ENCODE measurements at regions not wholly inside any gene's neighbourhood (a gene's known extent, or its start where the extent isn't known, plus 50 kb on each side); places are given as distances from the start of the nearest gene placed in this dataset.
A peak's percentile ranks its signal among the peaks of the same experiment; 100 is the strongest.

DNA sequence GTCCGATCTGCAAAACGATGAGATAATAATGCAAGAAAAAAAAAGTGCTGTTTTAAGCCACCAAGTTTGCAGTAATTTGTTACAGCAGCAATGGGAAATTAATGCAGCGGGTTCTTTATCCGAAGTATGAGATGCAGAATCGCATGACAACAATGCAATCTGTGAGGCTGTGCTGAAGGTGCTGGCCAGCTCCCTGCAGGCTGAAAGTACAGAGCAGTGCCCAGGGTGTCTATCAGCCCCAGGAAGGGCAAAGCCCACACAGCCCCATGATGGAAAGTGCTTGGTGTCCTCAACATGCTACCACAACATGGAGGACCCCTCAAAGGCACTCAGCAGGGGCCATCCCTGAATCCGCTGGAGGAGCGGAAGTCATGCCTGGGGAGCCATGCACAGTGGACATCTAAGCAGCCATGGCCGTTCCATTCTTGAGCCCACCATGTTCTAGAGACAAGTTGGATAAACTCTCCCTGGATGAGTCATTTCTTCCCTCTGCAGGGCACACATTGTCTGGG is 199.5 kb upstream of the PFKP start:
- no peaks in the 10 kb centered on the region for H3K36me3 ChIP-seq
- TF ChIP-seq, protein P1, sequence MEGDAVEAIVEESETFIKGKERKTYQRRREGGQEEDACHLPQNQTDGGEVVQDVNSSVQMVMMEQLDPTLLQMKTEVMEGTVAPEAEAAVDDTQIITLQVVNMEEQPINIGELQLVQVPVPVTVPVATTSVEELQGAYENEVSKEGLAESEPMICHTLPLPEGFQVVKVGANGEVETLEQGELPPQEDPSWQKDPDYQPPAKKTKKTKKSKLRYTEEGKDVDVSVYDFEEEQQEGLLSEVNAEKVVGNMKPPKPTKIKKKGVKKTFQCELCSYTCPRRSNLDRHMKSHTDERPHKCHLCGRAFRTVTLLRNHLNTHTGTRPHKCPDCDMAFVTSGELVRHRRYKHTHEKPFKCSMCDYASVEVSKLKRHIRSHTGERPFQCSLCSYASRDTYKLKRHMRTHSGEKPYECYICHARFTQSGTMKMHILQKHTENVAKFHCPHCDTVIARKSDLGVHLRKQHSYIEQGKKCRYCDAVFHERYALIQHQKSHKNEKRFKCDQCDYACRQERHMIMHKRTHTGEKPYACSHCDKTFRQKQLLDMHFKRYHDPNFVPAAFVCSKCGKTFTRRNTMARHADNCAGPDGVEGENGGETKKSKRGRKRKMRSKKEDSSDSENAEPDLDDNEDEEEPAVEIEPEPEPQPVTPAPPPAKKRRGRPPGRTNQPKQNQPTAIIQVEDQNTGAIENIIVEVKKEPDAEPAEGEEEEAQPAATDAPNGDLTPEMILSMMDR (IDR thresholded peaks at IDR 0.05), result no peak
- no peak for TF ChIP-seq POLR2A (IDR thresholded peaks at IDR 0.05)
- H3K27ac ChIP-seq, result no peak overlapping the region
- intact Hi-C loops (cut with DNase I), result no loop called here
- peaks cover 0 to 73% (median 7%) of the 10 kb centered on the region in 9 donors for H3K27me3 ChIP-seq
- DNase-seq (no peak), ATAC-seq (no peak)
- no peak overlapping the region for H3K4me3 ChIP-seq
- no peaks in the 10 kb centered on the region for H3K4me1 ChIP-seq
- H3K9me3 ChIP-seq, result no peaks in the 10 kb centered on the region
- WGBS, 4 donors, result 84 to 91% (median 87%) methylated on average over 6 to 8 of the region's 8 CpGs

DNA sequence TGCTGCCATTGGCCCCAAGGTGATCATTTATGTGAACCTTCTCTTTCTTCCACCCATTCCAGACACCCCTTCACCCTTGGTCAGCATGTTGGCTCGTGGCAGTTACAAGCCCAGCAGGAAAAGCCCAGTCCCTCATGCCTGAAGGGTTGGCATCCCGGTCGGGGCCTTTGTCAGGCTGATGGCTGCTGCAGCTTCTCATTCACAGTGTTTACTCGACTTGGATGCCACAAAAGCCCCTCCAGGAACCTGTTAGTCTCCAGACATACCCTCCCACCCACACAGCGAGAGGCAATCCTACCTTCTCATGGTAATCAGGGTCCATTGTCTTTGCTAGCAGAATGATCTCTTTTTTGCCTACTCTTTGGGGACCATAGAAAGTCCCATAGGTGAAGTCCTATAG is 200.8 kb upstream of the PFKP start:
- Histone ChIP-seq H3K36me3 (no peaks in the 10 kb centered on the region), H3K27me3 (peaks cover 0 to 64% (median 7%) of the 10 kb centered on the region in 9 donors), H3K27ac (no peak overlapping the region), H3K4me1 (peaks cover 0 to 4% (median 0%) of the 10 kb centered on the region in 12 donors), H3K9me3 (no peaks in the 10 kb centered on the region), H3K4me3 (no peak overlapping the region)
- no peak for TF ChIP-seq POLR2A (IDR thresholded peaks at IDR 0.05)
- TF ChIP-seq, protein P1 (IDR thresholded peaks at IDR 0.05), result no peak
- DNase-seq (no peak), ATAC-seq (no peak)
- 50 to 56% (median 52%) methylated on average over 5 of the region's 5 CpGs for WGBS, 4 donors
- intact Hi-C loops (cut with DNase I), result no loop called here

DNA sequence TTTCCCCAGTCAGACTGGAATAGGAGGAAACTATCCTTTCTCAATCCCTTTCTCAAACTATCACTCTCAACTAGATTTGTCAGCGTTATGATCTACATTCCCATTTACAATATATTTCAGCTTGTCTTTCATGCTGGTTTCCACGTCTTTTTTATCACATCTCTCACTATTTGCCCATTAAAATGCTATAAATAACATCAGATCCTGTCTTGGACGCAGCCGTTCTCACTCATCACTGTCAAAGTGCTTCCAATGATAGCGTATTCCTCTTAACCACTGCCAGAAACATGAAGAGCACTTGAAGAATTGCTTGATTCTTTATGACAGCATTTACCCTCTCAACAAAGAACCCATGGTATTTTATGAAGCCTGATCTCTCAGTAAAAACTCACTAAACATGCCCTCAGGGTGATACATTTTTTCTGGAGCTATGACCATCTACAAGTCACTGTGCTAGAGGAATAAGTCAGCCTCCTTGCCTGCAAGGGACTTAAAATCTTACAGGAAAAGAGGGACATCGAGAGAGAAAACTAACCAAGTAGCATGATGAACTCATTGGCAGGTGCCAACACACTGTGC is 205.6 kb upstream of the PFKP start:
- ATAC-seq, result peak in 1 of 4 donors; percentile 29
- intact Hi-C loops (cut with DNase I), result no loop called here
- 22 to 31% (median 29%) methylated on average over 6 of the region's 6 CpGs for WGBS, 4 donors
- DNase-seq, result no peak
- no peaks in the 10 kb centered on the region for H3K36me3 ChIP-seq
- TF ChIP-seq, protein P1 (IDR thresholded peaks at IDR 0.05), result no peak
- TF ChIP-seq POLR2A (IDR thresholded peaks at IDR 0.05), result no peak
- no peak overlapping the region for H3K4me3 ChIP-seq
- H3K27me3 ChIP-seq, result peaks cover 0 to 19% (median 0%) of the 10 kb centered on the region in 9 donors
- H3K27ac ChIP-seq, result no peak overlapping the region
- H3K4me1 ChIP-seq, result peaks cover 0 to 4% (median 0%) of the 10 kb centered on the region in 12 donors
- H3K9me3 ChIP-seq, result peaks cover 0 to 31% (median 14%) of the 10 kb centered on the region in 12 donors

DNA sequence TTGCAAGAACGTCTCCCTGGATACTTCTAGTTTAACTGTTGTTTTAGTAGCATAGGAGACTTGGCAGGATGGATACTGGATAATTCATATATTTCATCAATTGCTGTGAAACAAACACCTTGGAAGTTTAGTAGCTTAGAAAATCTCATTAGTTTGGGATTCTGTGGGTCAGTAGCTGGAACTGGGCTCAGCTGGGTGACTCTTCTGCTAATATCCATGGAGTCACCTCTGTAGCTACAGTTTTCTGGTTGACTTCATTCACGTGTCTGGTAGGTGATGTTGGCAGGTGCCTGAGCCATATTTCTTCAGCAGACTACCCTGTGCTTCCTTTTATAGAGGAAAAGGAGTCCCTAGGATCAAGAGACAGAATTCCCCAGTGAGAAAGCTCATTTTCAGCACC is 208.9 kb upstream of the PFKP start:
- 72 to 82% (median 75%) methylated on average over 2 of the region's 2 CpGs for WGBS, 4 donors
- Histone ChIP-seq H3K36me3 (no peaks in the 10 kb centered on the region), H3K4me1 (peaks cover 0 to 4% (median 0%) of the 10 kb centered on the region in 12 donors), H3K4me3 (no peak overlapping the region), H3K27me3 (peaks cover 0 to 19% (median 0%) of the 10 kb centered on the region in 9 donors), H3K9me3 (peaks cover 0 to 31% (median 14%) of the 10 kb centered on the region in 12 donors), H3K27ac (no peak overlapping the region)
- ATAC-seq (no peak), DNase-seq (no peak)
- TF ChIP-seq, protein P1 (IDR thresholded peaks at IDR 0.05), result no peak
- no peak for TF ChIP-seq POLR2A (IDR thresholded peaks at IDR 0.05)
- intact Hi-C loops (cut with DNase I), result no loop called here
